ENCODE measurements at regions not wholly inside any gene's neighbourhood (a gene's known extent, or its start where the extent isn't known, plus 50 kb on each side); places are given as distances from the start of the nearest gene placed in this dataset.
"Not testable (repeated sequence)": the region's sequence is repeated elsewhere in the genome, so short reads cannot be mapped to it uniquely, and the experiment has no call there.

GRCh38 chr20:22529150-22530019 lies 55.0 kb downstream of the FOXA2 start:
- DNase-seq = no peak

GRCh38 chr20:22526512-22527012 lies 57.8 kb downstream of the FOXA2 start:
- no peak for DNase-seq

- DNase-seq = no peak
These were observed 58.6 kb downstream of the FOXA2 start for GRCh38 chr20:22525821-22526220.

DNA sequence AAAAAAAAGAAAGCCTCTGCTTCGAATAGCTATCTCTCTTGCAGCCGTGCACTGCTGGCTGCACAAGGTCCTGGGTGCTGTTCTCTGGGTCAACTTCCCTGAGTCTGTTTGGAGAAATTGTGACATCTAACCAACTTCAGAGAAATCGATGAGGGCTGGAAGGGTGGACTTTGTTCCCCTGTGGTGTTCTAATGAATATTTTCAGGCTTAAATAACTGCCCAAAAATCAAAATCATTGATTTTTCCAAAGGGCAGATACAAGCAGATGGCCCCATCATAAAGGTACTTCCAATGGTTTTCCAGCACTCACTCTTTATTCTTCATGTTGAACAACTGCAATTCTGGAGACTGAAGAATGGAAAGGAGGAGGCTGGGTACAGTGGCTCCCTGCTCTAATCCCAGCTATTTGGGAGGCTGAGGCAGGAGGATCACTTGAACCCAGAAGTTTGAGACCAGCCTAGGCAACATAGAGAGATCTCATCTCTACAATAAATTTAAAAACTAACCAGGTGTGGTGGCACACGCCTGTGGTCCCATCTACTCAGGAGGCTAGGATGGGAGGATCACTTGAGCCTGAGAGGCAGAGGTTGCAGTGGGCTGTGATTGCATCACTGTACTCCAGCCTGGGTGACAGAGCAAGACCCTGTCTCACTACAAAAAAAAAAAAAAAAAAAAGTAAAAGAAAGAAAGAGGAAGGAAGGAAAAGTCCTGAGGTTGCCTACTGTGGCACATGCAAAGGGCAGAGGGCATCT lies 59.1 kb downstream of the FOXA2 start:
- DNase-seq = no peak

DNA sequence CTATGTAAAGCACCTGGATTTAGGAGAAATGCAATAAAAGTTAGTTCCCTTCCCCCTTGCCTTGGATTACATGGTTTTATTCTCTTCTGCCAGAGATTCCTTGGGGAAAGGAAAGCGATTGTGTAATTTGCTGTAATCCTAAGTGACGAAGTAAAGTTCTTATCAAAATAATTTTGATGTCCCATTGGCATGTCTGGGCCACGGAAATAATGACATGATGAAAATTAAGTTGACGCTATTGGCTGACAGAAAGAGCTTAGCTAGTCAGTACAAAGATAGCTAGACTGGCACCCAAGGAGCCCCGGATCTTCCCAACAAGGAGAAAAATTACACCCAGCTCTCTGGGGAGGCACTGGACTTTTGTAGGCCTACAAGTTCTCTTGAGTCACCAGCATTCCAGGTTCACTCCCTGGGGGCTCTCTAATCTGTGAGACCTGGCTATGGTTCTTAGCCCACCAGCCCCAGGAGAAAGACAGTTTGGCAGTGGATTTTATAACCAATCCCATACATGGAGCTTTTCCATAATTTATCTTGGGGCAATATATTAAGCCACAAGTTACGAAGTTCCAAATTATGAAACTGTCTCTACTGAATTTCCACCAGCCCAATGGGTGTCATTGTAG lies 59.9 kb downstream of the FOXA2 start:
- no peak for DNase-seq

GRCh38 chr20:22523499-22524392 lies 60.6 kb downstream of the FOXA2 start:
- DNase-seq = no peak

- DNase-seq = no peak
These were observed 61.3 kb downstream of the FOXA2 start for GRCh38 chr20:22523128-22523498.

- no peak for DNase-seq
These were observed 61.7 kb downstream of the FOXA2 start for GRCh38 chr20:22522701-22523100.

DNA sequence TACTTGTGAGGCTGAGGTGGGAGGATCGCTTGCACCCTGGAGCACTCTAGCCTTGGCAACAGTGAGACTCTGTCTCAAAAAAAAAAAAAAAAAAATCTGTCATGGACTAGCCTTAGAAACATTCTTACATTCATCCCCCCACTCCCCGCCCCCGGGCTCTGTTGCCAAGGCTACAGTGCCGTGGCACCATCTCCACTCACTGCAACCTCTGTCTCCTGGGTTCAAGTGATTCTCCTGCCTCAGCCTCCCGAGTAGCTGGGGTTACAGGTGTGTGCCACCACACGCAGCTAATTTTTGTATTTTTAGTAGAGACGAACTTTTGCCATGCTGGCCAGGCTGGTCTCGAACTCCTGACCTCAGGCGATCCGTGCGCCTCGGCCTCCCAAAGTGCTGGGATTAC lies 62.4 kb downstream of the FOXA2 start:
- not testable (repeated sequence) for DNase-seq

DNA sequence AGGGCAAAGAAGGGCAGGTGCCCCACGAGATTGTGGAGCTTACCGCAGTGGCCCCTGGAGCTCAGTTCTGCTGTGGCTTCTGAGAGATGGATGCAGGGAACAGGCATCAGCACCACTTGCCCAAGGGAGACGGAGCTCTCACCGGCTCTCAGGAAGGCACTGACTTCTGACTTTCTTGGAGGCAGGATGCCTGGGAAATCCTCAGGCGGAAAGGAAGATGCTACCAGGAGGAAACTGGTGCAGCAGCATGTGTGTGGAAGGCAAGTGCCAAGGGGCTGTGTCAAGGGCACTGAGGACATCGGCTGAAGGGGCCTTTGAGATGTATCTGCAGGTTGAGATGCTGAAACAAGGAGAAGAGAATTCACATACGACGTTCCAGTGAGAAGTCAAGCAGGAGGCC lies 64.0 kb downstream of the FOXA2 start:
- DNase-seq = no peak

GRCh38 chr20:22515264-22515663 lies 69.1 kb downstream of the FOXA2 start:
- no peak for DNase-seq

GRCh38 chr20:22513574-22513973 lies 70.8 kb downstream of the FOXA2 start:
- no peak for DNase-seq

GRCh38 chr20:22512911-22513489 lies 71.4 kb downstream of the FOXA2 start:
- no peak for DNase-seq

GRCh38 chr20:22511943-22512910 lies 72.1 kb downstream of the FOXA2 start:
- DNase-seq = no peak

DNA sequence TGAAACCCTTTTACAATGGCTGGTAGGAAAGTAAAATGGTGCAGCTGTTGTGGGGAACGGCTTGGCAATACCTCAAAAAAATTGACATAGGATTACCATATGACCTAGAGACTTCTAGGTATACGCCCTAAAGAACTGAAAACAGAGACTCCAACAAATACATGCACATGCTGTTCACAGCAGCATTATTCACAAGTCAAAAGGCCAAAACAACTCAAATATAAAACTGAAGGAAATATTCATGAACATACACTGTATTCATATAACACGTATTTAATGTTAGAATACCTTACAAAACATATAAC lies 74.6 kb downstream of the FOXA2 start:
- DNase-seq = no peak

- DNase-seq = no peak
These were observed 75.1 kb downstream of the FOXA2 start for GRCh38 chr20:22509090-22509842.

DNA sequence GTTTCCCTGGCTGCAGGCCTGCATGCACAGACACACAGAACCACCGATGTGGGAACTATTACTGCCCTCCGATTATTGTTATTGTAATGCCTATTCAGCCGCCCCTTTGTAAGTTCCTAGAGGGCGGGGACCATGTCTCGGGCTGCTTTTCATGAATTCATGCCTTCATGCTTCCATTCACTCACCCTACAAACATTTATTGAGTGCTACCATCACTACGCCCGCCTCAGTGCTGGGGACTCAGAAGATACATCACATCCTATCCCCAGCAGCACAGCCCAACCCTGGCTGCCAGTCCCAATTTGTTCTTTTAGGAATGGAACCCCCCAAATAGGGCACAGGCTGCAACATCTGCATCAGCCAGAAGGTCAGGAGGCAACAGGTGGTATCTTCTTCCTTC lies 75.9 kb downstream of the FOXA2 start:
- DNase-seq = no peak

DNA sequence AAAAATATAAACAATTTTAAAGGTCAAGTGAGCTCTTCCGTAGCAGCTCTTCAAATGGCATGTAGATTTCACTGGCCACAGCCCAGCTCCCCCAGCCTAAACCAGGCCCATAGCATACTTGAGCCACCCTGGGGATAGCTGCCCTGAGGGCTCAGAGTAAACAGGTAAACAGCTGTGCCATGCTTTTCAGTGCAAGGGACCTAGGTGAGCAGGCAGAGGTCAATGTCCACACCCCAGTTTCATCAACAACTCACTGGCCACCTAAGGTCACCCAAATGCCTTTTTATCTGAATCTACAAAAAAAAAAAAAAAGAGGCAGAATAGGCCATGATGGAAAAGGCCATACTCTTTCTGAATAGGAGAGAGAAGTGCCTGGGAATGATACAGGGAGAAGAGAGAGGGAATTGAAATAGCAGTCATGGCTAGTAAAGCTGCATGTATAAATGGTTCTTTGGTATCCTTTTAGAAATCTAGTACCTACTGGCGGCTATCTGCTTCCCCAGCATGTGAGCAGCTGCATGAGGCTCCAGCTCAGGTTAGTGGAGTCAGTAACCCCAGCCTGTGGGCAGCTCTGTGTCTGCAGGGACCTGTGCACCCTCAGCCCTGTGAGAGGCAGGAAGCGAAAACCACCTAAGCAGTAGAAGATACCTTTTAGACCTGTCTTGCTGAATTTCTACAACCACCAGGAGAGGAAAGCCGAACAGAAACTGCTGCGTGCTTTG lies 77.0 kb downstream of the FOXA2 start:
- DNase-seq = no peak

GRCh38 chr20:22506827-22507226 lies 77.5 kb downstream of the FOXA2 start:
- DNase-seq = no peak
